ENCODE measurements at regions not wholly inside any gene's neighbourhood (a gene's known extent, or its start where the extent isn't known, plus 50 kb on each side); places are given as distances from the start of the nearest gene placed in this dataset.

GRCh38 chr11:111194860-111195568, 50.5 kb upstream of the POU2AF2 start:
- peaks cover 0 to 7% of the 10 kb centered on the region in 2 donors for H3K9me3 ChIP-seq
- no peak overlapping the region for H3K27ac ChIP-seq
- H3K4me3 ChIP-seq = no peak overlapping the region
- no peaks in the 10 kb centered on the region for H3K27me3 ChIP-seq
- DNase-seq (ENCODE audit: low spot score) = no peak
- H3K4me1 ChIP-seq = no peaks in the 10 kb centered on the region
- no peak for TF ChIP-seq CTCF (IDR thresholded peaks at IDR 0.05)
- H3K36me3 ChIP-seq = no peaks in the 10 kb centered on the region

DNA sequence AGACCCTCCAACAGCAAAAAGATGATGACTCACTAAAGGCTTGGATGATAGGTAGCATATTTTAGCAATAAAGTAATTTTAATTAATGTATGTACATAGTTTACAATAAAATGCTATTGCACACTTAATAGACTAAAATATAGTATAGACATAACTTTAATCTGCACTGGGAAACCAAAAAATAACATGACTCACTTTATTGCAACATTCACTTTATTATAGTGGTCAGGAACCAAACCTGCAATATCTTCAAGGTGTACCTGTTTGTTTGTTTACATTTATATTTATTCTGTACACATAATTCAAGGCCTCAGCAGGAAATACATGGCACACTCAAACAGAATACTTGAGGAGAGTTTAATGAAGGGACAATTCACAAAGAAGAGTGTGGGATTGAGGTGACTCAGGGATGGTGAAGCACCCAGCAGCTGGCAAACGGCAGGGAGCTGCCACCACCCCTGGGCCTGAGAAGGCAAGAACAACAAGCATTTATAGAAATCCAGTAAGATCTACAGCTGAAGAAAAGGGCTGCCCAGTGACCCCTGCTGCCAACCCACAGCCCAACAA, 51.5 kb upstream of the POU2AF2 start:
- TF ChIP-seq CTCF (IDR thresholded peaks at IDR 0.05) = no peak

DNA sequence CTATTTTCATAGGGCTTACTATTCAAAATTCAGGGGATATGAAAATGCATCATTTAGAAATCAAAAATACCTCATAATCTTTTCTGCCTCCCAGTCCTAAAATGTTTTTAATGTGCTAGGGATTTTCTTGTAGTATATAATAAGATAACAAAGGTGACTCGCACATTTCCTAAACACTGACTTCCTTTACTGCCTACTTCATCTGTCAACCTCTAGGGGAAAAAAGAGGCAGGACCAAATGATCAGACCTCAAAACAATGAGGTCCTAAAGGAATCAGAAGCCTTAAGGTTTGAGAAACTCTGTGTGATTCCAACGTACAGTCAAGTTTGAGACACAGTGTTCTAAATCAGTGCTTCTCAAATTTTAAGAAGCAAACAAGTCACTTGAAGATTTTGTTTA, 56.1 kb upstream of the POU2AF2 start:
- DNase-seq (ENCODE audit: low spot score) = no peak
- no peak for TF ChIP-seq CTCF (IDR thresholded peaks at IDR 0.05)
- H3K4me3 ChIP-seq = no peak overlapping the region
- no peaks in the 10 kb centered on the region for H3K27me3 ChIP-seq
- peaks cover 0 to 18% of the 10 kb centered on the region in 2 donors for H3K9me3 ChIP-seq
- H3K36me3 ChIP-seq = no peaks in the 10 kb centered on the region
- H3K27ac ChIP-seq = no peak overlapping the region
- no peaks in the 10 kb centered on the region for H3K4me1 ChIP-seq

More for the DNA sequence above, 51.5 kb upstream of the POU2AF2 start:
- Histone ChIP-seq H3K9me3 (peaks cover 0 to 7% of the 10 kb centered on the region in 2 donors), H3K27ac (no peak overlapping the region), H3K4me1 (no peaks in the 10 kb centered on the region), H3K4me3 (no peak overlapping the region), H3K27me3 (no peaks in the 10 kb centered on the region), H3K36me3 (no peaks in the 10 kb centered on the region)
- DNase-seq (ENCODE audit: low spot score) = no peak

GRCh38 chr11:111186308-111186915, 59.1 kb upstream of the POU2AF2 start:
- H3K36me3 ChIP-seq = no peaks in the 10 kb centered on the region
- no peaks in the 10 kb centered on the region for H3K27me3 ChIP-seq
- TF ChIP-seq CTCF (IDR thresholded peaks at IDR 0.05) = no peak
- H3K9me3 ChIP-seq = peaks cover 0 to 11% of the 10 kb centered on the region in 2 donors
- no peak overlapping the region for H3K27ac ChIP-seq
- no peak overlapping the region for H3K4me3 ChIP-seq
- no peaks in the 10 kb centered on the region for H3K4me1 ChIP-seq
- DNase-seq (ENCODE audit: low spot score) = no peak

DNA sequence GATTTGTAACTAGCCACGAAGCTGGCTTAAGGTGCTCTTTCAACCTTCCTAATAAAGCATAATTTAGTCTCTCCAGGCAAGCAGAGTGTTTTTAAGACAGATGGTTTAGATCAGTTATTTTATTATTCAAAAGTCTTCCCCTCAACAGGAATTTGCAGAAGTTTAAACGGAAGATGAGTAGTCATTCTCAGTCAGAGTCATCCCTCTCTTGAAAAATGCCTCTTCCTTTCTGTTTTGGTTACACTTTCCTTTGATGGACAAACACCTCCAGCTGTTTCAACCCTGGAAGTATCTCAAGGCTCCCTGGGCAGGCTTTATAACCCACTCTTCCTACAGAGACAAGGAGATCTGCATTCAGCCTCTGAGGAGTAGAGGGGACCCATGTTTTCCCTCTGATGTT, 60.3 kb upstream of the POU2AF2 start:
- Histone ChIP-seq H3K9me3 (peaks cover 0 to 11% of the 10 kb centered on the region in 2 donors), H3K27ac (no peak overlapping the region), H3K36me3 (no peaks in the 10 kb centered on the region), H3K4me3 (no peak overlapping the region), H3K4me1 (no peaks in the 10 kb centered on the region), H3K27me3 (no peaks in the 10 kb centered on the region)
- DNase-seq (ENCODE audit: low spot score) = no peak
- TF ChIP-seq CTCF (IDR thresholded peaks at IDR 0.05) = no peak

Measured in right atrium auricular region (tissue), 2 donors.